NCI-H1092 (cell line): ENCODE measurements at regions not wholly inside any gene's neighbourhood (a gene's known extent, or its start where the extent isn't known, plus 50 kb on each side); places are given as distances from the start of the nearest gene placed in this dataset.

ENCODE experiments used
- DNase-seq: peaks from one replicate; lab custom pipeline; 2025; lab: John Stamatoyannopoulos, UW

GRCh38 chr3:84877092-84877491 is 81.7 kb upstream of the CADM2 start:
- no peak for DNase-seq

DNA sequence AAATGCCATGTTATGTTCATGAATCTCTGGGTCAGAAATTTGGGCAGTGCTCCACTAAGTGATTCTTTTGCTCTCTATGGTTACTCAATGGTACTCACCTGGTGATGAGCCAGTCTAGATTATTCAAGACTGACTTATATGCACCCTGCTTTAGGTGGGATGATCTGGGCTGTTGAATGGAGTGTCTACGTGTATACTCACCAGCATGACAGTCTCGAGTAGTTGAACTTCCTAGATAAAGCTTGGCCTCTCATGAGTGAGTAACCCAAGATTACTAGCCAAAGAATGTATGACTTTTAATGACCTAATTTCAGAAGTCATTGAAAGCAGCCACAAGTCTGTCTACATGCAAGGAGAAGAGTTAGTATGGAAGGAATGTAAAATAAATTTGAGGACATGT is 77.5 kb upstream of the CADM2 start:
- DNase-seq: no peak

GRCh38 chr3:84885199-84885882 is 73.4 kb upstream of the CADM2 start:
- peak; percentile 9 for DNase-seq

DNA sequence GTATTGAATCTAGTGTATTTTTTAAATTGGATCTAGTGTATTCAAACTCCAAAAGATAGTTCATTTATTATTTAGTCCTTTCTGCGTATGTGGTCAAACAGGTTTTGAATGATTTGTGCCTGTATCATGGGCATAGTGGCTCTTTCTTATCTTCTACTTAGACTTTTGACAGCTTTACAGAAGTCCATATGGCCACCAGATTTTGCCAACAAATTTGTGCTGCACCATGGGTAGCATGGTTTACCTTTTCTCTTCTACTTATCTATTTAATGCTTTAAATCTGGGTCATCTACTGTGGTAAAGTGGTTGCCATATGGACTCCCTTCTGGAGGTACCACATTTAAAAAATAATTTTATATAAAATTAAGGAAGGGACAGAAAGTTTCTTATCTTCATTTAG is 66.9 kb upstream of the CADM2 start:
- DNase-seq: no peak

GRCh38 chr3:84893211-84893610 is 65.6 kb upstream of the CADM2 start:
- peak; percentile 91 for DNase-seq

- DNase-seq: no peak
These were observed 54.6 kb upstream of the CADM2 start for GRCh38 chr3:84904212-84904611.

- DNase-seq: peak; percentile 78
These were observed 53.8 kb upstream of the CADM2 start for GRCh38 chr3:84904816-84905555.

DNA sequence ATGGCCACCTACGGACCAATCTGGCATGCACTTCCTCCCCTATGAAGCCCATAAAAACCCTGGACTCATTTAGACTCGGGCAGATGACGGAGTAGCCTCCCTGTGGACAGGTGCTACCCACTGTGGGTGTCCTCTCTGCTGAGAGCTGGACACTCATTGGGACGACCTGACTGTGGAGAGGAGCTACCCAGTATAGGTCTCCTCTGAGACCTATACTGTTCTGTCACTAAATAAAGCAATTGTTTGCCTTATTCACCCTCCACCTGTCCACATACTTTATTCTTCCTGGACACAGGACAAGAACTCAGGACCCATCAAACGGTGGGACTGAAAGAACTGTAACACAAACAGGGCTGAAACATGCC is 53.3 kb upstream of the CADM2 start:
- DNase-seq: no peak

DNA sequence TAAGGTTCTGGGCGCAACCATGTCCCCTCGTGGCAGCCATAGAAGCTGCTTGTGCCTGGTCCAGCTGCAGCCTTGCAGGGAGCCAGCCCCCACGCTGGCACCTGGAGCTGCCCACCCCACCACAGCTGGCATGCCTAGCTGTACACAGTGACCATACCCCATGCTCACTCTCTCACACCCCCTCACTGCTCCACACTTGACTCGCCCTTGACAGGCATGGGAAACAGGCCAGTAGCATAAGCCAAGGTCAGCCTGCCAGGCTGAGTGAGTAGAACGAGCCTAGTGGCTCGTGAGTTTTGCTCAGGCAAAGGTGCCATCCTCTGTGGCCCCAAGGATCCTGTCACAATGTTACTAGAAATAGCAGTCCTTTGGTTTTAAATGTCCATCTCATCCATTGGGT is 52.7 kb upstream of the CADM2 start:
- no peak for DNase-seq
